Brain microvascular endothelial cell (primary cell): ENCODE measurements at regions not wholly inside any gene's neighbourhood (a gene's known extent, or its start where the extent isn't known, plus 50 kb on each side); places are given as distances from the start of the nearest gene placed in this dataset.

ENCODE experiments used
- DNase-seq: peaks from one replicate; pipeline ENCODE4 v3.0.0-alpha.2; 2020
- H3K27ac ChIP-seq: fragments of 250-450 bp; sonication (Bioruptor Pico); 2 replicates; pipeline ENCODE4 v1.5.1; 2020; ENCODE audit warnings: mild to moderate bottlenecking, moderate library complexity
- H3K27me3 ChIP-seq: fragments of 250-450 bp; sonication (Bioruptor Pico); replicated peaks from 2 replicates; pipeline ENCODE4 v1.5.1; 2020; ENCODE audit warnings: mild to moderate bottlenecking
- H3K36me3 ChIP-seq: fragments of 250-450 bp; sonication (Bioruptor Pico); replicated peaks from 2 replicates; pipeline ENCODE4 v1.5.1; 2020; ENCODE audit warnings: mild to moderate bottlenecking
- H3K4me3 ChIP-seq: 2 replicates; pipeline ENCODE4 v1.5.1; 2011; ENCODE audit warnings: low read depth, mild to moderate bottlenecking, control low read depth, low read length, moderate library complexity
- CTCF ChIP-seq: IDR thresholded peaks from 2 replicates; pipeline ENCODE4 v1.5.1; 2011; ENCODE audit warnings: low read depth, mild to moderate bottlenecking, moderate library complexity, low read length, control low read depth, inconsistent platforms; ENCODE audit errors: missing control alignments
- in situ Hi-C: cut with HindIII; loops from 2 replicates; pipeline ENCODE4 v1.10.0; 2017; ENCODE audit warnings: low sequenced_read_pairs, low pct_ligation_motif_present

- no peaks in the 10 kb centered on the region for H3K27me3 ChIP-seq
- no peak for DNase-seq
- no peak overlapping the region for H3K4me3 ChIP-seq
- in situ Hi-C loops = no loop called here
- no peak overlapping the region for H3K27ac ChIP-seq
- H3K36me3 ChIP-seq = no peaks in the 10 kb centered on the region
- no peak for TF ChIP-seq CTCF
These were observed 532.3 kb downstream of the BRD1 start for GRCh38 chr22:49295465-49295743.

- no peak overlapping the region for H3K4me3 ChIP-seq
- no peak for DNase-seq
- no peak overlapping the region for H3K27ac ChIP-seq
- H3K27me3 ChIP-seq = no peaks in the 10 kb centered on the region
- TF ChIP-seq CTCF = no peak
- H3K36me3 ChIP-seq = no peaks in the 10 kb centered on the region
- in situ Hi-C loops = no loop called here
These were observed 532.8 kb downstream of the BRD1 start for GRCh38 chr22:49294656-49295464.

- no peak overlapping the region for H3K27ac ChIP-seq
- no peak for TF ChIP-seq CTCF
- no peaks in the 10 kb centered on the region for H3K27me3 ChIP-seq
- in situ Hi-C loops = no loop called here
- H3K36me3 ChIP-seq = no peaks in the 10 kb centered on the region
- no peak for DNase-seq
- H3K4me3 ChIP-seq = no peak overlapping the region
These were observed 534.8 kb downstream of the BRD1 start for GRCh38 chr22:49292909-49293308.

GRCh38 chr22:49291781-49292180 is 535.9 kb downstream of the BRD1 start:
- TF ChIP-seq CTCF = no peak
- H3K27ac ChIP-seq = no peak overlapping the region
- H3K27me3 ChIP-seq = no peaks in the 10 kb centered on the region
- no peaks in the 10 kb centered on the region for H3K36me3 ChIP-seq
- in situ Hi-C loops = no loop called here
- H3K4me3 ChIP-seq = no peak overlapping the region
- DNase-seq = no peak

GRCh38 chr22:49291169-49291568 is 536.5 kb downstream of the BRD1 start:
- no peaks in the 10 kb centered on the region for H3K27me3 ChIP-seq
- H3K36me3 ChIP-seq = no peaks in the 10 kb centered on the region
- DNase-seq = no peak
- no peak overlapping the region for H3K27ac ChIP-seq
- in situ Hi-C loops = no loop called here
- no peak overlapping the region for H3K4me3 ChIP-seq
- TF ChIP-seq CTCF = no peak

GRCh38 chr22:49290711-49291110 is 537.0 kb downstream of the BRD1 start:
- in situ Hi-C loops = no loop called here
- no peak overlapping the region for H3K4me3 ChIP-seq

More at GRCh38 chr22:49290711-49291110, 537.0 kb downstream of the BRD1 start:
- no peak for TF ChIP-seq CTCF
- Histone ChIP-seq H3K27ac (no peak overlapping the region), H3K27me3 (no peaks in the 10 kb centered on the region), H3K36me3 (no peaks in the 10 kb centered on the region)
- no peak for DNase-seq
